Left ventricle myocardium inferior (tissue), 1 donor: ENCODE measurements at regions not wholly inside any gene's neighbourhood (a gene's known extent, or its start where the extent isn't known, plus 50 kb on each side); places are given as distances from the start of the nearest gene placed in this dataset.

Experiments used
- DNase-seq: peaks from one replicate; pipeline ENCODE4 v3.0.0-alpha.2; 2020
- H3K27ac ChIP-seq: fragments of 200-600 bp; replicated peaks from 2 replicates; pipeline ENCODE4 v1.8.0; 2021
- H3K27me3 ChIP-seq: fragments of 200-600 bp; 2 replicates; pipeline ENCODE4 v1.8.0; 2021; ENCODE audit warnings: low read depth
- H3K36me3 ChIP-seq: fragments of 200-600 bp; 2 replicates; pipeline ENCODE4 v1.8.0; 2021
- H3K4me1 ChIP-seq: fragments of 200-600 bp; 2 replicates; pipeline ENCODE4 v1.8.0; 2021
- H3K4me3 ChIP-seq: fragments of 200-600 bp; 2 replicates; pipeline ENCODE4 v1.8.0; 2021; ENCODE audit warnings: mild to moderate bottlenecking, moderate library complexity
- H3K9me3 ChIP-seq: fragments of 200-600 bp; replicated peaks from 2 replicates; pipeline ENCODE4 v1.8.0; 2021
- intact Hi-C: fragments of 100-400 bp; cut with micrococcal nuclease; formaldehyde crosslinking; loops from one replicate; pipeline ENCODE4 v1.11.0; 2022
- TF ChIP-seq, protein P1 (sequence below): fragments of 200-600 bp; IDR thresholded peaks from 2 replicates; pipeline ENCODE4 v1.8.0; 2021; ENCODE audit warnings: antibody characterized with exemption, mild to moderate bottlenecking, borderline replicate concordance
- donor health status: DM: no; HTN: yes; CAD: no; lungs with severe emphysema.

DNA sequence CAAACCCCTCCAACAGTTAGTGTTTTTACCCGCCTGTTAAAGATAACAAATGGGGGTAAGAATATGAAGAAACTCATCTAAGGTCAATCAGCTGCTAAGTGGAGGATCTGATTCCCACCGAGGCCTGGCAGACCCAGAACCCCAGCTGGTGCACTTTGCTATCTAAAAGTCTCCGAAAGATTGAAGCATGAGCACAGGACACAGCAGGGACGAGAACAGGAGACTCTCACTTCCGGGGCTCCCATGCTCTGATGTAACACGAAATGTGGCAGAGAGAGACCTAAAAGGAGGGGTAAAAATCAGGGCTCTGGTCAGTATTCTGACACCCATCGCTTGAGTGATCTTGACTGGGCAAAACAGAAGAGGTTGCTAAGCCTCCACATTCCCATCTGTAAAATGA lies 119.7 kb downstream of the PDCL3 start:
- no peak overlapping the region for H3K27ac ChIP-seq
- no peaks in the 10 kb centered on the region for H3K27me3 ChIP-seq
- TF ChIP-seq, protein P1, sequence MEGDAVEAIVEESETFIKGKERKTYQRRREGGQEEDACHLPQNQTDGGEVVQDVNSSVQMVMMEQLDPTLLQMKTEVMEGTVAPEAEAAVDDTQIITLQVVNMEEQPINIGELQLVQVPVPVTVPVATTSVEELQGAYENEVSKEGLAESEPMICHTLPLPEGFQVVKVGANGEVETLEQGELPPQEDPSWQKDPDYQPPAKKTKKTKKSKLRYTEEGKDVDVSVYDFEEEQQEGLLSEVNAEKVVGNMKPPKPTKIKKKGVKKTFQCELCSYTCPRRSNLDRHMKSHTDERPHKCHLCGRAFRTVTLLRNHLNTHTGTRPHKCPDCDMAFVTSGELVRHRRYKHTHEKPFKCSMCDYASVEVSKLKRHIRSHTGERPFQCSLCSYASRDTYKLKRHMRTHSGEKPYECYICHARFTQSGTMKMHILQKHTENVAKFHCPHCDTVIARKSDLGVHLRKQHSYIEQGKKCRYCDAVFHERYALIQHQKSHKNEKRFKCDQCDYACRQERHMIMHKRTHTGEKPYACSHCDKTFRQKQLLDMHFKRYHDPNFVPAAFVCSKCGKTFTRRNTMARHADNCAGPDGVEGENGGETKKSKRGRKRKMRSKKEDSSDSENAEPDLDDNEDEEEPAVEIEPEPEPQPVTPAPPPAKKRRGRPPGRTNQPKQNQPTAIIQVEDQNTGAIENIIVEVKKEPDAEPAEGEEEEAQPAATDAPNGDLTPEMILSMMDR: no peak
- intact Hi-C loops: no loop called here
- H3K4me3 ChIP-seq: no peak overlapping the region
- H3K4me1 ChIP-seq: no peaks in the 10 kb centered on the region
- no peaks in the 10 kb centered on the region for H3K36me3 ChIP-seq
- peaks cover 28% of the 10 kb centered on the region for H3K9me3 ChIP-seq
- no peak for DNase-seq

DNA sequence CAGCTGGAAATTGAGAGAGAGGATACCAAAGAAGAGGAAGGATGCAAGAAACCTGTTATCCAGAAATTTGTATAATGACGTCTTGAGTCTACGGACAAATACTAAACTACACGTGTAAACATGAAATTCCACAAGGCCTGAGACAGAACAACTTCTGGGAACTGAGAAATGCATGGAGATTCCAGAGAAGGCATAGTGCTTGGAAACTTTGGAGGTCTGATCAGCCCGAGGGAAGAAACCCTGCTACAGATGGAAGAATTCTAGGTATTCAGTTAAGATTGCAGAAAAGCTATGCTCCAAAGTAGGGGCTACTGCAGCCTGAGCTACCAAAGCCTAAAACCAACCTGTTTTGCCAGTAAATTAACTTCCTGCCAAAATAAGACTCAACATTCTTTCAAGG lies 120.4 kb downstream of the PDCL3 start:
- TF ChIP-seq, protein P1: no peak
- Histone ChIP-seq H3K9me3 (peaks cover 32% of the 10 kb centered on the region), H3K36me3 (no peaks in the 10 kb centered on the region), H3K4me3 (no peak overlapping the region), H3K27ac (no peak overlapping the region), H3K4me1 (no peaks in the 10 kb centered on the region), H3K27me3 (no peaks in the 10 kb centered on the region)
- intact Hi-C loops: no loop called here
- no peak for DNase-seq

DNA sequence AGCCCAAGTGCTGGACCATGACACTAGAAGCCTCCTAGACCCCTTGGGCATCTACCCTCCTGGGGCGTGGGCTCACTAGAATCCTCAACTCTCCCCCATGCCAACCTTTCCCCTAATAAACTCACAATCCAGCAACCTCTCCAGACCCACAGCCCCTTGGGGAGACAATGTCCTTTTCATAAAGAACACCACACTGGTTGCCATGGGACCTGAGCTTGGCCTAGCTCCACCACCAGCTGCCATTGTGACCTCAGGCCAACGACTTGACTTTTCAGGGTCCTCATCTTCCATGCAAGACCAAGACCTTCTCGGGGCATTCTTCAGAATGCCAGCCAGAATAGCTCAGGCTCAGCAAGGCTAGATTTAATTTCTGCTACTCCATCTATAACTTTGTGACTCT lies 128.1 kb upstream of the NPAS2 start:
- no peaks in the 10 kb centered on the region for H3K27me3 ChIP-seq
- TF ChIP-seq, protein P1: no peak
- no peaks in the 10 kb centered on the region for H3K4me1 ChIP-seq
- H3K9me3 ChIP-seq: peaks cover 35% of the 10 kb centered on the region
- intact Hi-C loops: no loop called here
- no peaks in the 10 kb centered on the region for H3K36me3 ChIP-seq
- H3K27ac ChIP-seq: no peak overlapping the region
- no peak overlapping the region for H3K4me3 ChIP-seq
- no peak for DNase-seq

GRCh38 chr2:100692381-100692780 lies 127.6 kb upstream of the NPAS2 start:
- DNase-seq: no peak
- no peak overlapping the region for H3K27ac ChIP-seq
- no peaks in the 10 kb centered on the region for H3K4me1 ChIP-seq
- no peak overlapping the region for H3K4me3 ChIP-seq
- H3K36me3 ChIP-seq: no peaks in the 10 kb centered on the region
- intact Hi-C loops: no loop called here
- no peaks in the 10 kb centered on the region for H3K27me3 ChIP-seq
- peaks cover 35% of the 10 kb centered on the region for H3K9me3 ChIP-seq
- TF ChIP-seq, protein P1: no peak

DNA sequence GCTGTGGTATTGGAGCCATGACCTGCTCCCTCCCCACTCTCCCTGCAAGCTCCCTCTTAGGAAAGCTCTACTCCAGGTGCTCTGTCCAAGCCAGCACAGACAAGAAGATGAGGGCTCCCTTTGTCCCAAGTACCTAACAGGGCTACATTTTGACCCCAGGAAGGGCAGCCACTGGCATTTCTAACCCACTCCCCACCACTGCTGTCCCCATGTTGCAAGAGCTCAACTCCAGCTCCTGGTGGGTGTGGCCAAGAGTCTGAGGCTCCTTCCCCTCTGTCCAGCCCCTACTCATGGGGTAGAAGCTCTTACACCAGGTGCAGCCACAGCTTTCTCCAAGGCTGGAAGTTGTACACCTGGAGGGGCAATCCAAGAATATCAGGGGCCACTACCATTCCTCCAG lies 127.0 kb upstream of the NPAS2 start:
- Histone ChIP-seq H3K36me3 (no peaks in the 10 kb centered on the region), H3K4me3 (no peak overlapping the region), H3K4me1 (no peaks in the 10 kb centered on the region), H3K9me3 (peaks cover 36% of the 10 kb centered on the region), H3K27me3 (no peaks in the 10 kb centered on the region), H3K27ac (no peak overlapping the region)
- intact Hi-C loops: no loop called here
- TF ChIP-seq, protein P1: no peak
- no peak for DNase-seq

- Histone ChIP-seq H3K27me3 (no peaks in the 10 kb centered on the region), H3K36me3 (no peaks in the 10 kb centered on the region), H3K4me3 (no peak overlapping the region), H3K4me1 (no peaks in the 10 kb centered on the region), H3K27ac (no peak overlapping the region), H3K9me3 (peaks cover 50% of the 10 kb centered on the region)
- no peak for DNase-seq
- TF ChIP-seq, protein P1: no peak
- intact Hi-C loops: no loop called here
Measured at GRCh38 chr2:100699131-100699530, 120.8 kb upstream of the NPAS2 start.
